Activated CD8-positive, alpha-beta memory T cell treated with anti-CD3 and anti-CD28 coated beads, Interleukin-2, amount 50 U/mL, for 24 hours (primary cell): ENCODE measurements at regions not wholly inside any gene's neighbourhood (a gene's known extent, or its start where the extent isn't known, plus 50 kb on each side); places are given as distances from the start of the nearest gene placed in this dataset.

ENCODE experiments used
- DNase-seq: peaks from one replicate; pipeline ENCODE4 v3.0.0-alpha.2; 2020; ENCODE audit errors: extremely low read depth

- DNase-seq, result no peak
Measured at GRCh38 chr2:120425014-120425413, 79.1 kb downstream of the INHBB start.

GRCh38 chr2:120428748-120429147, 82.8 kb downstream of the INHBB start:
- DNase-seq, result no peak

GRCh38 chr2:120429586-120430500, 83.9 kb downstream of the INHBB start:
- DNase-seq, result no peak

- DNase-seq, result no peak
Measured at GRCh38 chr2:120430501-120430830, 84.5 kb downstream of the INHBB start.

- no peak for DNase-seq
Measured at GRCh38 chr2:120430957-120431356, 85.0 kb downstream of the INHBB start.

- no peak for DNase-seq
Measured at GRCh38 chr2:120431386-120432292, 85.7 kb downstream of the INHBB start.

- DNase-seq, result no peak
Measured at GRCh38 chr2:120432293-120432975, 86.5 kb downstream of the INHBB start.

- DNase-seq, result no peak
Measured at GRCh38 chr2:120432976-120433815, 87.3 kb downstream of the INHBB start.

GRCh38 chr2:120433816-120434290, 87.9 kb downstream of the INHBB start:
- no peak for DNase-seq

GRCh38 chr2:120434492-120435308, 88.8 kb downstream of the INHBB start:
- no peak for DNase-seq

GRCh38 chr2:120435671-120436459, 89.9 kb downstream of the INHBB start:
- DNase-seq, result no peak

- DNase-seq, result no peak
Measured at GRCh38 chr2:120436460-120436739, 90.5 kb downstream of the INHBB start.

- DNase-seq, result no peak
Measured at GRCh38 chr2:120436885-120437603, 91.1 kb downstream of the INHBB start.

GRCh38 chr2:120437604-120438000, 91.7 kb downstream of the INHBB start:
- DNase-seq, result no peak

GRCh38 chr2:120438301-120439066, 92.5 kb downstream of the INHBB start:
- DNase-seq, result no peak

- no peak for DNase-seq
Measured at GRCh38 chr2:120439067-120439368, 93.1 kb downstream of the INHBB start.

GRCh38 chr2:120439637-120440384, 93.9 kb downstream of the INHBB start:
- no peak for DNase-seq
